GM10248 (cell line): ENCODE measurements at regions not wholly inside any gene's neighbourhood (a gene's known extent, or its start where the extent isn't known, plus 50 kb on each side); places are given as distances from the start of the nearest gene placed in this dataset.

Experiments
- CTCF ChIA-PET: fragments of 300-600 bp; sonication (Branson Sonifier 250); formaldehyde crosslinking; extraction: SDS; loops from one replicate; lab custom pipeline; 2021; ENCODE audit warnings: antibody characterized with exemption; lab: Yijun Ruan, JAX
- POLR2A ChIA-PET: fragments of 350-650 bp; sonication (Branson Sonifier 250); formaldehyde crosslinking; extraction: SDS; loops from one replicate; lab custom pipeline; 2020; ENCODE audit warnings: antibody characterized with exemption; lab: Yijun Ruan, JAX
- DNase-seq: peaks from one replicate; pipeline ENCODE4 v3.0.0; 2012; ENCODE audit errors: extremely low spot score
- TF ChIP-seq, protein P1 (sequence below): IDR thresholded peaks from 2 replicates; pipeline ENCODE4 v1.5.1; 2012; ENCODE audit warnings: mild to moderate bottlenecking, low read depth; ENCODE audit errors: extremely low read depth, missing control alignments, control extremely low read depth

DNA sequence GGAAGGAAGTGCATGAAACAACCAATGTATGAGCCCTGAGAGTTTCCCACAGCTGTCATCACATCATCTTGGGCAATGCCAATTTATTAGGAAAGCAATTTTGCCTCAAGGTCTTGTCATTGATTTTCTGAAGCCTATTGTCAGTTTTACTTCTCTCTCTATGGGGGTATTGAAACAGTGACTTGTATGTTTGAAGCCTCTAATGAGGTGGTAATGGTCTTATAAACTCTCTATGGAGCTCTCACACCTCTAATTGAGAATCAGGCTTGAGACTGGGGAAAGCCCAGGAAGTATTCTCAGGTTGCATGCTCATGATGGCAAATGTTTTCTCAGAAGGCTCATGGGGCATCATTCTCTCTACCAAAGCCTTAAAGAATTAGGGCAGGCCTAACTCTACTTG, 308.2 kb upstream of the EMCN start:
- no peak for DNase-seq
- CTCF ChIA-PET = interaction anchor here (0.8 to 1.4 kb wide), 3 partner anchors 12 to 878 kb away, joined by 3 to 6 read pairs (median 3); no protein-coding TSS in a partner anchor
- POLR2A ChIA-PET = no interaction called here
- TF ChIP-seq, protein P1, sequence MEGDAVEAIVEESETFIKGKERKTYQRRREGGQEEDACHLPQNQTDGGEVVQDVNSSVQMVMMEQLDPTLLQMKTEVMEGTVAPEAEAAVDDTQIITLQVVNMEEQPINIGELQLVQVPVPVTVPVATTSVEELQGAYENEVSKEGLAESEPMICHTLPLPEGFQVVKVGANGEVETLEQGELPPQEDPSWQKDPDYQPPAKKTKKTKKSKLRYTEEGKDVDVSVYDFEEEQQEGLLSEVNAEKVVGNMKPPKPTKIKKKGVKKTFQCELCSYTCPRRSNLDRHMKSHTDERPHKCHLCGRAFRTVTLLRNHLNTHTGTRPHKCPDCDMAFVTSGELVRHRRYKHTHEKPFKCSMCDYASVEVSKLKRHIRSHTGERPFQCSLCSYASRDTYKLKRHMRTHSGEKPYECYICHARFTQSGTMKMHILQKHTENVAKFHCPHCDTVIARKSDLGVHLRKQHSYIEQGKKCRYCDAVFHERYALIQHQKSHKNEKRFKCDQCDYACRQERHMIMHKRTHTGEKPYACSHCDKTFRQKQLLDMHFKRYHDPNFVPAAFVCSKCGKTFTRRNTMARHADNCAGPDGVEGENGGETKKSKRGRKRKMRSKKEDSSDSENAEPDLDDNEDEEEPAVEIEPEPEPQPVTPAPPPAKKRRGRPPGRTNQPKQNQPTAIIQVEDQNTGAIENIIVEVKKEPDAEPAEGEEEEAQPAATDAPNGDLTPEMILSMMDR = no peak

DNA sequence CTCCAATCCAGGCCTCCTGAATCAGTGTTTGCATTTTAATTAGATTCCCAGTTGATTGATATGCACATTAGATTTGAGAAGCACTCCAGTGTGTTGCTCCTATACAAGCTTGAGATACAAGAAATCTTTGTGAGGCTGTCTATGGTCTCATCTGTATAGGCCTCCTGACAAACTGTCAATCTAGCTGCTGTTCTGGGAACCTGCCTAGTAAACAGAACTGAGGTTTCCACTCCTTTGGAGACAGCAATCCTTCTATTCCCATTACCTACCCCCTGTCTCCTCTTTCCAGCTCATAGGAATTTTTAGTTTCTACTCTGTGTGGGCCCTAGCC, 306.1 kb upstream of the EMCN start:
- CTCF ChIA-PET = interaction anchor here (1.2 to 2.4 kb wide), 5 partner anchors 12 to 48 kb away, joined by 3 to 11 read pairs (median 3); no protein-coding TSS in a partner anchor
- POLR2A ChIA-PET = no interaction called here
- TF ChIP-seq, protein P1 = no peak
- no peak for DNase-seq

DNA sequence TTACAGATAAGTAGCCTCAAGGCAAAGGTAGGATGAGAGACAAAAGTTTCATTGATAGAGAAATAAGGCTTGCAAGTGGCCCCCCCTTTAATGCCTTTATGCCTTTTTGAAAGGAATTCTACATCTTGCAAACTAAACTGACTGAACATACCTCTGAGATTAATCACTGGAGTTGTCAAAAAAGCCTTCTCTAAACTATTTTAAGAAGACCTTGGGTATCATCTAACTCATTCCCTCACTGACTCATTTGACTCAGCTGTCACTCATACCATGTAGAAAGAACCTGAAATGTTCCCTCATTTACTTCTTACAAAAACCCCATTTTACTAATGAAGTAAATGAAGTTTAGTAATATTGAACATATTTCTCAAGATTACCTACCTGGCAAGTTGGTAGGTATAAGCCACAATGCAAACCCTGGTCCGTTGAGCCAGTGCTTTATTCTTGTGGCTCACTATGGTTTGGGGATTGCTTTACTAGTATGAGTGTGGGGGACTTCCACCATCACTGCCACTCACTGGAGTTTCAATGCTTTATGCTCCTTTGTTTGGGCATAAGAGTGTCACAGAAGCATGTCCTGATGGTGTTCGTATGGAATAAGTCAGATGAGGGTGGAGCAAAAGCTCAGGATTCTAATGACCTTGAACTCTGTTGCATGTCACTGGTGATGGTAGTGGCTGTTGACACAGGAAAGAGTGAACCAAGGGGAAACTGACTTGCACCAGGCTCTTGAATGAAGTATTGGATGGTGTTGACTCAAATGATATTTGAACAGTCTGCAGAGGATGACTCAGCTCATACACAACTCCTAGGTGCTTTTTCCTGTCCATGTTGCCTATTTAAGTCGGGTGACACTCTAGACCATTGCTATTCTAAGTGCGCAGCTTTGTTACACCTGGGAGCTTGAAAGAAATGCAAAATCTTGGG, 305.5 kb upstream of the EMCN start:
- TF ChIP-seq, protein P1 = no peak
- POLR2A ChIA-PET = no interaction called here
- peak; percentile 9 for DNase-seq

DNA sequence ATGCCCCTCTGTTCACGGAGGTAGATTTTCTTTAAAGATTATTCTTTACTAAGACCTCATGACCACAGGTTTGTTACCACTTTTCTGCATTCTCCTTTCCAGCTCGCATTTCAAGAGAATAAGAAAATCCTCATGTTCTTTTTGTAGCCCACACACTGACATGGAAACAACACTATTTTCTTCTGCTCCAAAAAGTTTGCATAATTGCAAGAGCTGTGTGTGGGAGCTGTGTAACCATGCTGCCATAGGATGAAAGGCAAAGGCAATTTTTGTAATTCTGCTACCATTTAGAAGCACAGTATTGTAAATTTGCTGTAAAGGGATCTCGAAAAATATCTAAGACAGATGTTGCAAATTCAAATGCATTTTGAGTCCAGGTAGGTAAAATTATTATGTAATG, 302.4 kb upstream of the EMCN start:
- ChIA-PET POLR2A (no interaction called here), CTCF (no interaction called here)
- TF ChIP-seq, protein P1 = no peak
- DNase-seq = no peak

More for the DNA sequence above, 305.5 kb upstream of the EMCN start:
- CTCF ChIA-PET = interaction anchor here (1.2 to 2.4 kb wide), 4 partner anchors 12 to 48 kb away, joined by 3 to 11 read pairs (median 6); no protein-coding TSS in a partner anchor

DNA sequence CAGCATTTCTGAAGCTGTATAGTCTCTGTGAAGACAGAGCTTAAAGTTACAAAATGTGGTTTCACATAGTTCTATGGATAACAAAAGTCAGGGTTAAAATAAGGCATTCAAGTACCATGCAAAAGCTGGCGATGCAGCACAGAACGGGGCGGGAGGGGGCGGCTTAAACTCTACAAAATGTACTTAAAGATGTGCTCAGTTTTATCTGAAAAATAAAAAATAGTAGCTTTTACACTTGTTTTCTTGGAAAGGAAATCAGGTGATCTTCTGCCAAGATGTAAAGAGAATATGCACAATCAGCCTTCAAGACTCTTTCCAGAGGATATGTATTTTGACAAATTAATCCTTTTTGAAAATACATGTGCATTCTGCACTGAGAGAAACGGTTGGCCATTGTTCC, 301.7 kb upstream of the EMCN start:
- DNase-seq = no peak
- ChIA-PET POLR2A (no interaction called here), CTCF (interaction anchor here (1.2 kb wide), 1 partner anchor 8 kb away, joined by 3 read pairs; no protein-coding TSS in a partner anchor)
- TF ChIP-seq, protein P1 = no peak

DNA sequence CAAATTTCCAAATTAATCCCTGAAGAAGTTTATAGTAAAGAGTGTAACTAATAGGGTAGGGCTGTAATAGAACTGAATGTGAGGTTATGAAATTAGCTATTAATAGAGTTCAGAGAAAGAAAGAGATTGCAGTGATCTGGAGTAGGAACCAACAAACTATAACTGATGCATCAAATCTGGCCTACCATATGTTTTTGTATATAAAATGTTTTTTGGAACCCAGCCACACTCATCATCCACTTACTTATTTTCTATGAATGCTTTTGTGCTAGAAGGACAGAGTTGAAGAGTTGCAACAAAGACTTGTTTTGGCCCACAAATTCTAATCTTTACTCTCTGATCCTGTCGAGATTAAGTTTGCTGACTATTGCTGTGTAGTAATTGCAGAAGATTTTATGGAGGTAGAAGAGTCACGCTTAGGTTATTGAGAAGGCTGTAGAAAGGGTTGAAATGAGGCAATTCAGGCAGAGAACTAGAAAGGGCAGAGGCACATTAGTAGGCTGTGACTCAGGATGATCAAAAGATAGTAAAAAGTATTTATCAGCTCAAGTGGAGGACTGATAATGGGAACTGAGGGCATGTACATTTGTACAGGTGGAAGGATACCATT, 298.7 kb upstream of the EMCN start:
- POLR2A ChIA-PET = no interaction called here
- no peak for DNase-seq
- TF ChIP-seq, protein P1 = no peak
- CTCF ChIA-PET = no interaction called here
